ENCODE measurements at regions not wholly inside any gene's neighbourhood (a gene's known extent, or its start where the extent isn't known, plus 50 kb on each side); places are given as distances from the start of the nearest gene placed in this dataset.
"Not testable (repeated sequence)": the region's sequence is repeated elsewhere in the genome, so short reads cannot be mapped to it uniquely, and the experiment has no call there.

GRCh38 chr9:85487872-85488271 is 253.9 kb downstream of the AGTPBP1 start:
- no peaks in the 10 kb centered on the region for H3K9me3 ChIP-seq (ENCODE audit: control insufficient read depth, insufficient read depth, low read depth, low read length)
- no peaks in the 10 kb centered on the region for H3K36me3 ChIP-seq (ENCODE audit: control insufficient read depth, insufficient read depth, low read length)
- H3K4me3 ChIP-seq (ENCODE audit: low read depth, low read length): no peak overlapping the region
- H3K4me1 ChIP-seq (ENCODE audit: control insufficient read depth, insufficient read depth, low read length): no peaks in the 10 kb centered on the region
- H3K27ac ChIP-seq (ENCODE audit: low read depth, low read length): no peak overlapping the region
- no peaks in the 10 kb centered on the region for H3K27me3 ChIP-seq (ENCODE audit: control insufficient read depth, insufficient read depth, low read length)
- H3K9ac ChIP-seq (ENCODE audit: low read length): no peak overlapping the region

GRCh38 chr9:85484235-85484634 is 257.5 kb downstream of the AGTPBP1 start:
- no peaks in the 10 kb centered on the region for H3K36me3 ChIP-seq (ENCODE audit: control insufficient read depth, insufficient read depth, low read length)
- H3K27me3 ChIP-seq (ENCODE audit: control insufficient read depth, insufficient read depth, low read length): no peaks in the 10 kb centered on the region
- H3K4me3 ChIP-seq (ENCODE audit: low read depth, low read length): no peak overlapping the region
- no peak overlapping the region for H3K27ac ChIP-seq (ENCODE audit: low read depth, low read length)
- H3K9me3 ChIP-seq (ENCODE audit: control insufficient read depth, insufficient read depth, low read depth, low read length): no peaks in the 10 kb centered on the region
- H3K4me1 ChIP-seq (ENCODE audit: control insufficient read depth, insufficient read depth, low read length): no peaks in the 10 kb centered on the region
- no peak overlapping the region for H3K9ac ChIP-seq (ENCODE audit: low read length)

GRCh38 chr9:85483208-85483607 is 258.5 kb downstream of the AGTPBP1 start:
- no peak overlapping the region for H3K9ac ChIP-seq (ENCODE audit: low read length)
- no peak overlapping the region for H3K27ac ChIP-seq (ENCODE audit: low read depth, low read length)
- no peak overlapping the region for H3K4me3 ChIP-seq (ENCODE audit: low read depth, low read length)
- H3K27me3 ChIP-seq (ENCODE audit: control insufficient read depth, insufficient read depth, low read length): no peaks in the 10 kb centered on the region
- no peaks in the 10 kb centered on the region for H3K4me1 ChIP-seq (ENCODE audit: control insufficient read depth, insufficient read depth, low read length)
- no peaks in the 10 kb centered on the region for H3K36me3 ChIP-seq (ENCODE audit: control insufficient read depth, insufficient read depth, low read length)
- H3K9me3 ChIP-seq (ENCODE audit: control insufficient read depth, insufficient read depth, low read depth, low read length): no peaks in the 10 kb centered on the region

- no peak overlapping the region for H3K9ac ChIP-seq (ENCODE audit: low read length)
- no peaks in the 10 kb centered on the region for H3K36me3 ChIP-seq (ENCODE audit: control insufficient read depth, insufficient read depth, low read length)
- H3K9me3 ChIP-seq (ENCODE audit: control insufficient read depth, insufficient read depth, low read depth, low read length): peaks cover 22% of the 10 kb centered on the region
- H3K4me3 ChIP-seq (ENCODE audit: low read depth, low read length): no peak overlapping the region
- H3K27me3 ChIP-seq (ENCODE audit: control insufficient read depth, insufficient read depth, low read length): no peaks in the 10 kb centered on the region
- H3K27ac ChIP-seq (ENCODE audit: low read depth, low read length): no peak overlapping the region
- no peaks in the 10 kb centered on the region for H3K4me1 ChIP-seq (ENCODE audit: control insufficient read depth, insufficient read depth, low read length)
Observed at GRCh38 chr9:85479305-85479704, 262.4 kb downstream of the AGTPBP1 start.

GRCh38 chr9:85478847-85479246 is 262.9 kb downstream of the AGTPBP1 start:
- Histone ChIP-seq H3K4me3 (ENCODE audit: low read depth, low read length) (no peak overlapping the region), H3K36me3 (ENCODE audit: control insufficient read depth, insufficient read depth, low read length) (no peaks in the 10 kb centered on the region), H3K4me1 (ENCODE audit: control insufficient read depth, insufficient read depth, low read length) (no peaks in the 10 kb centered on the region), H3K27me3 (ENCODE audit: control insufficient read depth, insufficient read depth, low read length) (no peaks in the 10 kb centered on the region), H3K9me3 (ENCODE audit: control insufficient read depth, insufficient read depth, low read depth, low read length) (peaks cover 26% of the 10 kb centered on the region), H3K27ac (ENCODE audit: low read depth, low read length) (no peak overlapping the region), H3K9ac (ENCODE audit: low read length) (no peak overlapping the region)

- not testable (repeated sequence) for H3K4me1 ChIP-seq (ENCODE audit: control insufficient read depth, insufficient read depth, low read length); H3K9ac ChIP-seq (ENCODE audit: low read length); H3K36me3 ChIP-seq (ENCODE audit: control insufficient read depth, insufficient read depth, low read length); H3K4me3 ChIP-seq (ENCODE audit: low read depth, low read length); H3K27ac ChIP-seq (ENCODE audit: low read depth, low read length); H3K27me3 ChIP-seq (ENCODE audit: control insufficient read depth, insufficient read depth, low read length)
- H3K9me3 ChIP-seq (ENCODE audit: control insufficient read depth, insufficient read depth, low read depth, low read length): peaks cover 34% of the 10 kb centered on the region
Observed at GRCh38 chr9:85474896-85475295, 266.9 kb downstream of the AGTPBP1 start.

- Histone ChIP-seq H3K9me3 (ENCODE audit: control insufficient read depth, insufficient read depth, low read depth, low read length) (peaks cover 34% of the 10 kb centered on the region), H3K4me3 (ENCODE audit: low read depth, low read length) (no peak overlapping the region), H3K4me1 (ENCODE audit: control insufficient read depth, insufficient read depth, low read length) (peaks cover 10% of the 10 kb centered on the region), H3K27ac (ENCODE audit: low read depth, low read length) (no peak overlapping the region), H3K27me3 (ENCODE audit: control insufficient read depth, insufficient read depth, low read length) (no peaks in the 10 kb centered on the region), H3K36me3 (ENCODE audit: control insufficient read depth, insufficient read depth, low read length) (peaks cover 23% of the 10 kb centered on the region; the same call in 1 of the 2 replicates), H3K9ac (ENCODE audit: low read length) (no peak overlapping the region)
Observed at GRCh38 chr9:85471791-85472190, 270.0 kb downstream of the AGTPBP1 start.

GRCh38 chr9:85469041-85469440 is 272.7 kb downstream of the AGTPBP1 start:
- no peak overlapping the region for H3K27ac ChIP-seq (ENCODE audit: low read depth, low read length)
- H3K36me3 ChIP-seq (ENCODE audit: control insufficient read depth, insufficient read depth, low read length): peaks cover 25% of the 10 kb centered on the region; the same call in 1 of the 2 replicates
- H3K27me3 ChIP-seq (ENCODE audit: control insufficient read depth, insufficient read depth, low read length): no peaks in the 10 kb centered on the region
- H3K4me1 ChIP-seq (ENCODE audit: control insufficient read depth, insufficient read depth, low read length): peaks cover 11% of the 10 kb centered on the region
- H3K9ac ChIP-seq (ENCODE audit: low read length): no peak overlapping the region
- peaks cover 9% of the 10 kb centered on the region; the same call in 1 of the 2 replicates for H3K9me3 ChIP-seq (ENCODE audit: control insufficient read depth, insufficient read depth, low read depth, low read length)
- no peak overlapping the region for H3K4me3 ChIP-seq (ENCODE audit: low read depth, low read length)

- H3K9ac ChIP-seq (ENCODE audit: low read length): peak overlapping the region; percentile 31
- peaks cover 11% of the 10 kb centered on the region for H3K4me1 ChIP-seq (ENCODE audit: control insufficient read depth, insufficient read depth, low read length)
- peak overlapping the region; percentile 16; the same call in 1 of the 2 replicates for H3K4me3 ChIP-seq (ENCODE audit: low read depth, low read length)
- peaks cover 28% of the 10 kb centered on the region; the same call in 1 of the 2 replicates for H3K36me3 ChIP-seq (ENCODE audit: control insufficient read depth, insufficient read depth, low read length)
- H3K27me3 ChIP-seq (ENCODE audit: control insufficient read depth, insufficient read depth, low read length): no peaks in the 10 kb centered on the region
- no peaks in the 10 kb centered on the region for H3K9me3 ChIP-seq (ENCODE audit: control insufficient read depth, insufficient read depth, low read depth, low read length)
- peak overlapping the region; percentile 77 for H3K27ac ChIP-seq (ENCODE audit: low read depth, low read length)
Observed at GRCh38 chr9:85466834-85467233, 274.9 kb downstream of the AGTPBP1 start.

- Histone ChIP-seq H3K4me3 (ENCODE audit: low read depth, low read length) (peak overlapping the region; percentile 65), H3K27ac (ENCODE audit: low read depth, low read length) (peak overlapping the region; percentile 58; the same call in 1 of the 2 replicates), H3K9me3 (ENCODE audit: control insufficient read depth, insufficient read depth, low read depth, low read length) (peaks cover 15% of the 10 kb centered on the region; the same call in 1 of the 2 replicates), H3K9ac (ENCODE audit: low read length) (peak overlapping the region; percentile 89), H3K36me3 (ENCODE audit: control insufficient read depth, insufficient read depth, low read length) (peaks cover 13% of the 10 kb centered on the region; the same call in 1 of the 2 replicates)
- not testable (repeated sequence) for H3K27me3 ChIP-seq (ENCODE audit: control insufficient read depth, insufficient read depth, low read length); H3K4me1 ChIP-seq (ENCODE audit: control insufficient read depth, insufficient read depth, low read length)
Observed at GRCh38 chr9:85458114-85458864, 283.5 kb downstream of the AGTPBP1 start.

GRCh38 chr9:85453850-85454249 is 287.9 kb downstream of the AGTPBP1 start:
- H3K9ac ChIP-seq (ENCODE audit: low read length): no peak overlapping the region
- no peak overlapping the region for H3K4me3 ChIP-seq (ENCODE audit: low read depth, low read length)
- H3K27ac ChIP-seq (ENCODE audit: low read depth, low read length): no peak overlapping the region
- peaks cover 5% of the 10 kb centered on the region; the same call in 1 of the 2 replicates for H3K4me1 ChIP-seq (ENCODE audit: control insufficient read depth, insufficient read depth, low read length)
- peaks cover 10% of the 10 kb centered on the region; the same call in 1 of the 2 replicates for H3K36me3 ChIP-seq (ENCODE audit: control insufficient read depth, insufficient read depth, low read length)
- peaks cover 32% of the 10 kb centered on the region; the same call in 1 of the 2 replicates for H3K9me3 ChIP-seq (ENCODE audit: control insufficient read depth, insufficient read depth, low read depth, low read length)
- H3K27me3 ChIP-seq (ENCODE audit: control insufficient read depth, insufficient read depth, low read length): no peaks in the 10 kb centered on the region
